Uterus (tissue), 2 donors: ENCODE measurements at regions not wholly inside any gene's neighbourhood (a gene's known extent, or its start where the extent isn't known, plus 50 kb on each side); places are given as distances from the start of the nearest gene placed in this dataset.

ENCODE experiments used
- POLR2A ChIP-seq, 2 donors: fragments of 450-650 bp; IDR thresholded peaks; one replicate each; pipeline ENCODE4 v1.6.1; 2016; ENCODE audit warnings: antibody characterized with exemption in 2 of 2, mild to moderate bottlenecking in 1 of 2, moderate library complexity in 1 of 2
- TF ChIP-seq, protein P1 (sequence below), 4 experiments: fragments of 200-600 bp in 2 of 4; fragments of 450-650 bp in 2 of 4; sonication (generic) in 2 of 4; IDR thresholded peaks; one replicate each; pipeline ENCODE4 v1.5.1; 2016 to 2019; ENCODE audit warnings: antibody characterized with exemption in 4 of 4, mild to moderate bottlenecking in 2 of 4, moderate library complexity in 1 of 4

DNA sequence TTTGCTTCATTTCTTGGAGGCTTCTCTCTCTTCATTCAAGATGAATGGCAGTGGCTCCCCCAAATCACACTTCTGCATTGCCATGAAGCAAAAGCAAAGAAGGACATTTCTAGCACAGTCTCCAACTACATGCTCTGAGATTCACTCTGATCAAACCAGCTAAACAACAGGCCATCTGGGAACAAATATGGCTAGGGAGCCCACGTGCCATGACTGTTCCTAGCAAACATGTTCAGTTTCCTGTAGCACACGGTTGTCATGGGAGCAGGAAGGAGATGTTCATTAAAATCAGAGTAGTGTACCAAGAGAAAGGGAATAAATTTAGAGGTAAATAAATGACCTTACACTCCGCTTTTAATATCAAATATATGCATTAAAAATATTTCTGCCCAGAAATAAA lies 327.3 kb downstream of the GBE1 start:
- TF ChIP-seq POLR2A (IDR thresholded peaks at IDR 0.05): no peak
- TF ChIP-seq, protein P1, sequence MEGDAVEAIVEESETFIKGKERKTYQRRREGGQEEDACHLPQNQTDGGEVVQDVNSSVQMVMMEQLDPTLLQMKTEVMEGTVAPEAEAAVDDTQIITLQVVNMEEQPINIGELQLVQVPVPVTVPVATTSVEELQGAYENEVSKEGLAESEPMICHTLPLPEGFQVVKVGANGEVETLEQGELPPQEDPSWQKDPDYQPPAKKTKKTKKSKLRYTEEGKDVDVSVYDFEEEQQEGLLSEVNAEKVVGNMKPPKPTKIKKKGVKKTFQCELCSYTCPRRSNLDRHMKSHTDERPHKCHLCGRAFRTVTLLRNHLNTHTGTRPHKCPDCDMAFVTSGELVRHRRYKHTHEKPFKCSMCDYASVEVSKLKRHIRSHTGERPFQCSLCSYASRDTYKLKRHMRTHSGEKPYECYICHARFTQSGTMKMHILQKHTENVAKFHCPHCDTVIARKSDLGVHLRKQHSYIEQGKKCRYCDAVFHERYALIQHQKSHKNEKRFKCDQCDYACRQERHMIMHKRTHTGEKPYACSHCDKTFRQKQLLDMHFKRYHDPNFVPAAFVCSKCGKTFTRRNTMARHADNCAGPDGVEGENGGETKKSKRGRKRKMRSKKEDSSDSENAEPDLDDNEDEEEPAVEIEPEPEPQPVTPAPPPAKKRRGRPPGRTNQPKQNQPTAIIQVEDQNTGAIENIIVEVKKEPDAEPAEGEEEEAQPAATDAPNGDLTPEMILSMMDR (IDR thresholded peaks at IDR 0.05): no peak
